Calu3 (cell line): ENCODE measurements at regions not wholly inside any gene's neighbourhood (a gene's known extent, or its start where the extent isn't known, plus 50 kb on each side); places are given as distances from the start of the nearest gene placed in this dataset.

Experiments
- BruUV-seq: library from RNA; stranded (reverse); fragments of 400-500 nt; replicated peaks from 2 replicates; lab custom pipeline; 2021; lab: Mats Ljungman, UMichigan
- CTCF ChIA-PET: fragments of 300-600 bp; sonication (Branson Sonifier 250); formaldehyde crosslinking; loops from one replicate; lab custom pipeline; 2022; ENCODE audit warnings: antibody characterized with exemption; lab: Charles Lee
- DNase-seq: peaks from one replicate; pipeline ENCODE4 v3.0.0; 2022
- H3K27ac Mint-ChIP-seq: one replicate; pipeline ENCODE4 v1.8.0; 2022; ENCODE audit warnings: mixed read lengths; ENCODE audit not compliant: unreplicated experiment
- H3K27me3 Mint-ChIP-seq: one replicate; pipeline ENCODE4 v1.8.0; 2022; ENCODE audit warnings: mixed read lengths; ENCODE audit not compliant: unreplicated experiment
- H3K36me3 Mint-ChIP-seq: one replicate; pipeline ENCODE4 v1.8.0; 2022; ENCODE audit warnings: mild to moderate bottlenecking, moderate library complexity, mixed read lengths; ENCODE audit not compliant: insufficient read depth, unreplicated experiment
- H3K4me1 Mint-ChIP-seq: one replicate; pipeline ENCODE4 v1.8.0; 2022; ENCODE audit warnings: mild to moderate bottlenecking, low read depth, mixed read lengths; ENCODE audit not compliant: unreplicated experiment
- H3K4me3 Mint-ChIP-seq: one replicate; pipeline ENCODE4 v1.8.0; 2022; ENCODE audit warnings: mild to moderate bottlenecking, low read depth, moderate library complexity, mixed read lengths; ENCODE audit not compliant: unreplicated experiment
- H3K9me3 Mint-ChIP-seq: one replicate; pipeline ENCODE4 v1.8.0; 2022; ENCODE audit warnings: low read depth, mixed read lengths; ENCODE audit not compliant: unreplicated experiment
- CTCF ChIP-seq: fragments of 200-600 bp; IDR thresholded peaks from one replicate; pipeline ENCODE4 v1.8.0; 2022; ENCODE audit warnings: antibody characterized with exemption; ENCODE audit not compliant: unreplicated experiment
- intact Hi-C: fragments of 100-400 bp; cut with micrococcal nuclease; formaldehyde crosslinking; loops from one replicate; pipeline ENCODE4 v1.10.0; 2022; ENCODE audit not compliant: unreplicated experiment

GRCh38 chr3:83454353-83454752 is 1504.4 kb upstream of the CADM2 start:
- Mint-ChIP-seq H3K4me3 (no peak overlapping the region), H3K27me3 (no peaks in the 10 kb centered on the region), H3K36me3 (no peaks in the 10 kb centered on the region), H3K9me3 (no peaks in the 10 kb centered on the region), H3K4me1 (no peaks in the 10 kb centered on the region), H3K27ac (no peak overlapping the region)
- DNase-seq: no peak
- intact Hi-C loops: no loop called here
- CTCF ChIA-PET: no interaction called here
- no TSS peak for BruUV-seq
- no peak for TF ChIP-seq CTCF

GRCh38 chr3:83457551-83457950 is 1501.2 kb upstream of the CADM2 start:
- Mint-ChIP-seq H3K9me3 (no peaks in the 10 kb centered on the region), H3K4me1 (no peaks in the 10 kb centered on the region), H3K27me3 (no peaks in the 10 kb centered on the region), H3K36me3 (no peaks in the 10 kb centered on the region), H3K27ac (no peak overlapping the region), H3K4me3 (no peak overlapping the region)
- no peak for TF ChIP-seq CTCF
- no TSS peak for BruUV-seq
- DNase-seq: no peak
- intact Hi-C loops: no loop called here
- CTCF ChIA-PET: no interaction called here

- no TSS peak for BruUV-seq
- no peaks in the 10 kb centered on the region for H3K9me3 Mint-ChIP-seq
- intact Hi-C loops: no loop called here
These were observed 1498.7 kb upstream of the CADM2 start for GRCh38 chr3:83460052-83460451.

GRCh38 chr3:83461411-83461810 is 1497.4 kb upstream of the CADM2 start:
- Mint-ChIP-seq H3K9me3 (no peaks in the 10 kb centered on the region), H3K27me3 (no peaks in the 10 kb centered on the region), H3K27ac (no peak overlapping the region), H3K4me1 (no peaks in the 10 kb centered on the region), H3K4me3 (no peak overlapping the region), H3K36me3 (no peaks in the 10 kb centered on the region)
- no peak for TF ChIP-seq CTCF
- no TSS peak for BruUV-seq
- DNase-seq: no peak
- intact Hi-C loops: no loop called here
- CTCF ChIA-PET: no interaction called here

More at GRCh38 chr3:83460052-83460451, 1498.7 kb upstream of the CADM2 start:
- CTCF ChIA-PET: no interaction called here
- Mint-ChIP-seq H3K4me3 (no peak overlapping the region), H3K27ac (no peak overlapping the region), H3K4me1 (no peaks in the 10 kb centered on the region), H3K27me3 (no peaks in the 10 kb centered on the region), H3K36me3 (no peaks in the 10 kb centered on the region)
- no peak for TF ChIP-seq CTCF
- no peak for DNase-seq
